ENCODE measurements at regions not wholly inside any gene's neighbourhood (a gene's known extent, or its start where the extent isn't known, plus 50 kb on each side); places are given as distances from the start of the nearest gene placed in this dataset.

GRCh38 chr3:24042174-24043059 is 97.3 kb downstream of the NR1D2 start:
- Histone ChIP-seq H3K4me3 (ENCODE audit: insufficient read depth in 1 of 2, low read depth in 1 of 2, low read length in 2 of 2) (peak overlapping the region in 1 of 2 experiments; percentile 42), H2BK5ac (ENCODE audit: low read depth, low read length, poor library complexity, severe bottlenecking) (no peak overlapping the region), H3K79me1 (replicated peaks; ENCODE audit: low read length, poor library complexity, severe bottlenecking) (no peaks in the 10 kb centered on the region), H2BK12ac (ENCODE audit: low read length in 2 of 2) (no peak overlapping the region), H3K9me3 (ENCODE audit: control insufficient read depth, low read length) (no peaks in the 10 kb centered on the region), H4K8ac (ENCODE audit: low read length) (no peak overlapping the region), H3K27me3 (ENCODE audit: control insufficient read depth in 1 of 2, insufficient read depth in 1 of 2, low read length in 2 of 2) (no peaks in the 10 kb centered on the region), H4K91ac (ENCODE audit: low read length) (no peak overlapping the region), H3K4me1 (ENCODE audit: control insufficient read depth, insufficient read depth, low read depth, low read length) (peaks cover 6% of the 10 kb centered on the region), H3K14ac (ENCODE audit: low read length in 2 of 2) (no peak overlapping the region), H3K4me2 (ENCODE audit: low read length, poor library complexity, severe bottlenecking) (no peak overlapping the region), H3K9ac (ENCODE audit: low read length) (peak overlapping the region; percentile 76), H3K18ac (ENCODE audit: low read depth in 1 of 2, low read length in 2 of 2) (no peak overlapping the region), H2BK120ac (ENCODE audit: low read depth, low read length) (no peak overlapping the region), H2AFZ (ENCODE audit: low read depth, low read length) (no peak overlapping the region), H2BK15ac (ENCODE audit: low read depth, poor library complexity, severe bottlenecking) (no peak overlapping the region), H3K4ac (ENCODE audit: low read depth in 1 of 2, low read length in 2 of 2) (no peak overlapping the region), H3K23ac (ENCODE audit: low read length in 2 of 2) (no peak overlapping the region), H3K27ac (ENCODE audit: low read length, poor library complexity, severe bottlenecking) (no peak overlapping the region), H2AK5ac (ENCODE audit: low read length, severe bottlenecking) (no peak overlapping the region), H3K36me3 (ENCODE audit: control insufficient read depth in 1 of 2, insufficient read depth in 2 of 2, low read depth in 1 of 2, low read length in 2 of 2) (no peaks in the 10 kb centered on the region)
- 80% methylated on average over 7 of the region's 10 CpGs for WGBS
- peak; percentile 22 for DNase-seq

- H4K91ac ChIP-seq (ENCODE audit: low read length): no peak overlapping the region
- H2BK5ac ChIP-seq (ENCODE audit: low read depth, low read length, poor library complexity, severe bottlenecking): no peak overlapping the region
- DNase-seq: no peak
- H3K4me1 ChIP-seq (ENCODE audit: control insufficient read depth, insufficient read depth, low read depth, low read length): peaks cover 8% of the 10 kb centered on the region
- no peak overlapping the region for H3K18ac ChIP-seq (ENCODE audit: low read depth in 1 of 2, low read length in 2 of 2)
- no peak overlapping the region for H3K23ac ChIP-seq (ENCODE audit: low read length in 2 of 2)
- no peak overlapping the region for H2AFZ ChIP-seq (ENCODE audit: low read depth, low read length)
- no peak overlapping the region for H4K8ac ChIP-seq (ENCODE audit: low read length)
- H3K14ac ChIP-seq (ENCODE audit: low read length in 2 of 2): no peak overlapping the region
- 88% methylated on average over 4 of the region's 4 CpGs for WGBS
- H2BK120ac ChIP-seq (ENCODE audit: low read depth, low read length): no peak overlapping the region
- no peak overlapping the region for H2BK15ac ChIP-seq (ENCODE audit: low read depth, poor library complexity, severe bottlenecking)
- no peaks in the 10 kb centered on the region for H3K79me1 ChIP-seq (replicated peaks; ENCODE audit: low read length, poor library complexity, severe bottlenecking)
- H3K9ac ChIP-seq (ENCODE audit: low read length): peak overlapping the region; percentile 76
- no peak overlapping the region for H3K27ac ChIP-seq (ENCODE audit: low read length, poor library complexity, severe bottlenecking)
- H2BK12ac ChIP-seq (ENCODE audit: low read length in 2 of 2): peak overlapping the region in 1 of 2 experiments; percentile 8
- peak overlapping the region in 1 of 2 experiments; percentile 42 for H3K4me3 ChIP-seq (ENCODE audit: insufficient read depth in 1 of 2, low read depth in 1 of 2, low read length in 2 of 2)
- H3K27me3 ChIP-seq (ENCODE audit: control insufficient read depth in 1 of 2, insufficient read depth in 1 of 2, low read length in 2 of 2): no peaks in the 10 kb centered on the region
- no peak overlapping the region for H3K4me2 ChIP-seq (ENCODE audit: low read length, poor library complexity, severe bottlenecking)
- H3K9me3 ChIP-seq (ENCODE audit: control insufficient read depth, low read length): no peaks in the 10 kb centered on the region
- no peak overlapping the region for H2AK5ac ChIP-seq (ENCODE audit: low read length, severe bottlenecking)
- H3K4ac ChIP-seq (ENCODE audit: low read depth in 1 of 2, low read length in 2 of 2): no peak overlapping the region
- no peaks in the 10 kb centered on the region for H3K36me3 ChIP-seq (ENCODE audit: control insufficient read depth in 1 of 2, insufficient read depth in 2 of 2, low read depth in 1 of 2, low read length in 2 of 2)
Measured at GRCh38 chr3:24043168-24043567, 98.1 kb downstream of the NR1D2 start.

- no peak overlapping the region for H2BK5ac ChIP-seq (ENCODE audit: low read depth, low read length, poor library complexity, severe bottlenecking)
- H2BK12ac ChIP-seq (ENCODE audit: low read length in 2 of 2): no peak overlapping the region
- no peak overlapping the region for H3K9ac ChIP-seq (ENCODE audit: low read length)
- H3K27me3 ChIP-seq (ENCODE audit: control insufficient read depth in 1 of 2, insufficient read depth in 1 of 2, low read length in 2 of 2): no peaks in the 10 kb centered on the region
- no peak overlapping the region for H3K14ac ChIP-seq (ENCODE audit: low read length in 2 of 2)
- H2BK120ac ChIP-seq (ENCODE audit: low read depth, low read length): no peak overlapping the region
- H4K8ac ChIP-seq (ENCODE audit: low read length): no peak overlapping the region
- H2AK5ac ChIP-seq (ENCODE audit: low read length, severe bottlenecking): no peak overlapping the region
- H2AFZ ChIP-seq (ENCODE audit: low read depth, low read length): no peak overlapping the region
- 93% methylated on average over 5 of the region's 5 CpGs for WGBS
- no peaks in the 10 kb centered on the region for H3K9me3 ChIP-seq (ENCODE audit: control insufficient read depth, low read length)
- no peak overlapping the region for H3K4me2 ChIP-seq (ENCODE audit: low read length, poor library complexity, severe bottlenecking)
- no peak overlapping the region for H3K27ac ChIP-seq (ENCODE audit: low read length, poor library complexity, severe bottlenecking)
- H3K4ac ChIP-seq (ENCODE audit: low read depth in 1 of 2, low read length in 2 of 2): no peak overlapping the region
- H3K79me1 ChIP-seq (replicated peaks; ENCODE audit: low read length, poor library complexity, severe bottlenecking): no peaks in the 10 kb centered on the region
- H2BK15ac ChIP-seq (ENCODE audit: low read depth, poor library complexity, severe bottlenecking): no peak overlapping the region
- H3K4me3 ChIP-seq (ENCODE audit: insufficient read depth in 1 of 2, low read depth in 1 of 2, low read length in 2 of 2): no peak overlapping the region
- H3K36me3 ChIP-seq (ENCODE audit: control insufficient read depth in 1 of 2, insufficient read depth in 2 of 2, low read depth in 1 of 2, low read length in 2 of 2): no peaks in the 10 kb centered on the region
- H4K91ac ChIP-seq (ENCODE audit: low read length): no peak overlapping the region
- no peak overlapping the region for H3K18ac ChIP-seq (ENCODE audit: low read depth in 1 of 2, low read length in 2 of 2)
- DNase-seq: no peak
- peaks cover 11% of the 10 kb centered on the region for H3K4me1 ChIP-seq (ENCODE audit: control insufficient read depth, insufficient read depth, low read depth, low read length)
- H3K23ac ChIP-seq (ENCODE audit: low read length in 2 of 2): no peak overlapping the region
Measured at GRCh38 chr3:24043985-24044384, 98.9 kb downstream of the NR1D2 start.

- Histone ChIP-seq H2BK15ac (ENCODE audit: low read depth, poor library complexity, severe bottlenecking) (no peak overlapping the region), H3K18ac (ENCODE audit: low read depth in 1 of 2, low read length in 2 of 2) (no peak overlapping the region), H2AFZ (ENCODE audit: low read depth, low read length) (no peak overlapping the region), H3K27me3 (ENCODE audit: control insufficient read depth in 1 of 2, insufficient read depth in 1 of 2, low read length in 2 of 2) (no peaks in the 10 kb centered on the region), H4K91ac (ENCODE audit: low read length) (no peak overlapping the region), H3K9me3 (ENCODE audit: control insufficient read depth, low read length) (peaks cover 5% of the 10 kb centered on the region), H3K27ac (ENCODE audit: low read length, poor library complexity, severe bottlenecking) (no peak overlapping the region), H3K4me2 (ENCODE audit: low read length, poor library complexity, severe bottlenecking) (no peak overlapping the region), H3K79me1 (replicated peaks; ENCODE audit: low read length, poor library complexity, severe bottlenecking) (no peaks in the 10 kb centered on the region), H3K9ac (ENCODE audit: low read length) (no peak overlapping the region), H3K23ac (ENCODE audit: low read length in 2 of 2) (no peak overlapping the region), H3K4me1 (ENCODE audit: control insufficient read depth, insufficient read depth, low read depth, low read length) (peaks cover 10% of the 10 kb centered on the region), H2BK12ac (ENCODE audit: low read length in 2 of 2) (peak overlapping the region in 1 of 2 experiments; percentile 65), H3K36me3 (ENCODE audit: control insufficient read depth in 1 of 2, insufficient read depth in 2 of 2, low read depth in 1 of 2, low read length in 2 of 2) (no peaks in the 10 kb centered on the region), H3K4ac (ENCODE audit: low read depth in 1 of 2, low read length in 2 of 2) (no peak overlapping the region), H4K8ac (ENCODE audit: low read length) (no peak overlapping the region), H3K14ac (ENCODE audit: low read length in 2 of 2) (no peak overlapping the region), H2BK5ac (ENCODE audit: low read depth, low read length, poor library complexity, severe bottlenecking) (no peak overlapping the region), H3K4me3 (ENCODE audit: insufficient read depth in 1 of 2, low read depth in 1 of 2, low read length in 2 of 2) (no peak overlapping the region), H2AK5ac (ENCODE audit: low read length, severe bottlenecking) (peak overlapping the region; percentile 96), H2BK120ac (ENCODE audit: low read depth, low read length) (no peak overlapping the region)
- no peak for DNase-seq
Measured at GRCh38 chr3:24046214-24046613, 101.1 kb downstream of the NR1D2 start.

Measured in mesenchymal stem cell (in vitro differentiated cells and primary cell).